Gastroesophageal sphincter (tissue), 3 donors: ENCODE measurements at regions not wholly inside any gene's neighbourhood (a gene's known extent, or its start where the extent isn't known, plus 50 kb on each side); places are given as distances from the start of the nearest gene placed in this dataset.

Source experiments
- EP300 ChIP-seq: sonication (generic); formaldehyde crosslinking; IDR thresholded peaks from one replicate; pipeline ENCODE4 v1.6.1; 2017; ENCODE audit warnings: antibody characterized with exemption, mild to moderate bottlenecking
- POLR2A ChIP-seq, 2 donors: fragments of 450-650 bp; IDR thresholded peaks; one replicate each; pipeline ENCODE4 v1.6.1; 2017; ENCODE audit warnings: antibody characterized with exemption in 2 of 2, mild to moderate bottlenecking in 2 of 2, moderate library complexity in 1 of 2
- POLR2AphosphoS5 ChIP-seq: sonication (generic); formaldehyde crosslinking; IDR thresholded peaks from one replicate; pipeline ENCODE4 v1.6.1; 2017; ENCODE audit warnings: antibody characterized with exemption
- TF ChIP-seq, protein P1 (sequence below), 4 experiments: fragments of 200-600 bp in 2 of 4; fragments of 450-650 bp in 2 of 4; sonication (generic) in 1 of 4; IDR thresholded peaks; one replicate each; pipeline ENCODE4 v1.5.1; 2017 to 2019; ENCODE audit warnings: antibody characterized with exemption in 4 of 4, mild to moderate bottlenecking in 2 of 4, moderate library complexity in 2 of 4

- TF ChIP-seq, protein P1, sequence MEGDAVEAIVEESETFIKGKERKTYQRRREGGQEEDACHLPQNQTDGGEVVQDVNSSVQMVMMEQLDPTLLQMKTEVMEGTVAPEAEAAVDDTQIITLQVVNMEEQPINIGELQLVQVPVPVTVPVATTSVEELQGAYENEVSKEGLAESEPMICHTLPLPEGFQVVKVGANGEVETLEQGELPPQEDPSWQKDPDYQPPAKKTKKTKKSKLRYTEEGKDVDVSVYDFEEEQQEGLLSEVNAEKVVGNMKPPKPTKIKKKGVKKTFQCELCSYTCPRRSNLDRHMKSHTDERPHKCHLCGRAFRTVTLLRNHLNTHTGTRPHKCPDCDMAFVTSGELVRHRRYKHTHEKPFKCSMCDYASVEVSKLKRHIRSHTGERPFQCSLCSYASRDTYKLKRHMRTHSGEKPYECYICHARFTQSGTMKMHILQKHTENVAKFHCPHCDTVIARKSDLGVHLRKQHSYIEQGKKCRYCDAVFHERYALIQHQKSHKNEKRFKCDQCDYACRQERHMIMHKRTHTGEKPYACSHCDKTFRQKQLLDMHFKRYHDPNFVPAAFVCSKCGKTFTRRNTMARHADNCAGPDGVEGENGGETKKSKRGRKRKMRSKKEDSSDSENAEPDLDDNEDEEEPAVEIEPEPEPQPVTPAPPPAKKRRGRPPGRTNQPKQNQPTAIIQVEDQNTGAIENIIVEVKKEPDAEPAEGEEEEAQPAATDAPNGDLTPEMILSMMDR (IDR thresholded peaks at IDR 0.05), result no peak
- no peak for TF ChIP-seq POLR2A (IDR thresholded peaks at IDR 0.05)
- no peak for TF ChIP-seq EP300
- TF ChIP-seq POLR2AphosphoS5, result no peak
These were observed 627.1 kb upstream of the WWC1 start for GRCh38 chr5:167664222-167664804.
